C4-2B (cell line): ENCODE measurements at regions not wholly inside any gene's neighbourhood (a gene's known extent, or its start where the extent isn't known, plus 50 kb on each side); places are given as distances from the start of the nearest gene placed in this dataset.

ENCODE experiments used
- ZFX ChIP-seq: fragments of 450-650 bp; IDR thresholded peaks from 2 replicates; pipeline ENCODE4 v1.6.1; 2017
- TF ChIP-seq, protein P1 (sequence below): fragments of 450-650 bp; conservative IDR thresholded peaks from 2 replicates; pipeline ENCODE4 v1.5.1; 2017; ENCODE audit warnings: mild to moderate bottlenecking

DNA sequence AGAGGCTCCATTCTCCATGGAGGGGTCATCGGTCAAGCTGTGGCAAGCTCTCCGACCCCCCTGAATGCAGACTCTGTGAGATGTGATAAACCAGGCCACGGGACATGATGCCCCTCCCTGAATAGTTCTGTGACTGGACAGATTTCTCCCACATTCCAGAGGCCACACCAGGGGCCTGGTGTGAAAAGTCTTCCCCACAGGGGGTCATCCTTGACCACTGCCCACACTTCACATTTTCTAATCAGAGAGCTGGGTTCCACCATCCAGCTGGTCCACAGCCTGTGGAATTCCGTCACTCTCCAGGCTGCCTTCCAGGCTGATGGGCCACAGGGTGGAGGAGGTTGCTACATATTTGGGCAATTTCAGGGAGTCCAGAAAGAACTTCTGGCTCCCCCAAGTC lies 51.3 kb upstream of the CYRIA start:
- TF ChIP-seq, protein P1, sequence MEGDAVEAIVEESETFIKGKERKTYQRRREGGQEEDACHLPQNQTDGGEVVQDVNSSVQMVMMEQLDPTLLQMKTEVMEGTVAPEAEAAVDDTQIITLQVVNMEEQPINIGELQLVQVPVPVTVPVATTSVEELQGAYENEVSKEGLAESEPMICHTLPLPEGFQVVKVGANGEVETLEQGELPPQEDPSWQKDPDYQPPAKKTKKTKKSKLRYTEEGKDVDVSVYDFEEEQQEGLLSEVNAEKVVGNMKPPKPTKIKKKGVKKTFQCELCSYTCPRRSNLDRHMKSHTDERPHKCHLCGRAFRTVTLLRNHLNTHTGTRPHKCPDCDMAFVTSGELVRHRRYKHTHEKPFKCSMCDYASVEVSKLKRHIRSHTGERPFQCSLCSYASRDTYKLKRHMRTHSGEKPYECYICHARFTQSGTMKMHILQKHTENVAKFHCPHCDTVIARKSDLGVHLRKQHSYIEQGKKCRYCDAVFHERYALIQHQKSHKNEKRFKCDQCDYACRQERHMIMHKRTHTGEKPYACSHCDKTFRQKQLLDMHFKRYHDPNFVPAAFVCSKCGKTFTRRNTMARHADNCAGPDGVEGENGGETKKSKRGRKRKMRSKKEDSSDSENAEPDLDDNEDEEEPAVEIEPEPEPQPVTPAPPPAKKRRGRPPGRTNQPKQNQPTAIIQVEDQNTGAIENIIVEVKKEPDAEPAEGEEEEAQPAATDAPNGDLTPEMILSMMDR = no peak
- no peak for TF ChIP-seq ZFX
